ENCODE measurements at regions not wholly inside any gene's neighbourhood (a gene's known extent, or its start where the extent isn't known, plus 50 kb on each side); places are given as distances from the start of the nearest gene placed in this dataset.

- TF ChIP-seq CTCF (IDR thresholded peaks at IDR 0.05) = no peak
- TF ChIP-seq POLR2A (IDR thresholded peaks at IDR 0.05) = no peak
Measured at GRCh38 chr6:4585682-4586468, 190.3 kb upstream of the CDYL start.
